ENCODE measurements at regions not wholly inside any gene's neighbourhood (a gene's known extent, or its start where the extent isn't known, plus 50 kb on each side); places are given as distances from the start of the nearest gene placed in this dataset.
"Not testable (repeated sequence)": the region's sequence is repeated elsewhere in the genome, so short reads cannot be mapped to it uniquely, and the experiment has no call there.

- no peak for TF ChIP-seq ZNF318 (CRISPR knock-in tag; IDR thresholded peaks at IDR 0.05)
Observed at GRCh38 chrX:75603833-75604232, 81.0 kb upstream of the ZDHHC15 start (continued).

GRCh38 chrX:75602022-75602421 lies 79.2 kb upstream of the ZDHHC15 start:
- H4K20me1 ChIP-seq (ENCODE audit: insufficient read depth, low read length); H2AFZ ChIP-seq (ENCODE audit: low read length); H3K79me2 ChIP-seq (ENCODE audit: insufficient read depth, low read length); POLR2A ChIA-PET; H3K9ac ChIP-seq (ENCODE audit: insufficient read depth, low read depth, low read length); DNase-seq (ENCODE audit: low spot score); H3K4me3 ChIP-seq (replicated peaks in 1 of 3; ENCODE audit: insufficient read depth in 1 of 3, low read depth in 2 of 3, low read length in 3 of 3); BruUV-seq (replicated peaks); ATAC-seq; H3K9me3 ChIP-seq (ENCODE audit: low read length); H3K36me3 ChIP-seq (replicated peaks in 1 of 2; ENCODE audit: control insufficient read depth in 1 of 2, insufficient read depth in 2 of 2, low read length in 2 of 2); H3K4me2 ChIP-seq (ENCODE audit: low read depth, low read length); FAIRE-seq; H3K27me3 ChIP-seq (ENCODE audit: control insufficient read depth in 1 of 2, insufficient read depth in 2 of 2, low read length in 2 of 2); H3K4me1 ChIP-seq (ENCODE audit: insufficient read depth, low read length); H3K27ac ChIP-seq (ENCODE audit: extremely low read length, insufficient read depth, low read length); CTCF ChIA-PET (ENCODE audit: low intra/inter-chr PET ratio, low total read pairs): not testable (repeated sequence)
- intact Hi-C loops (cut with micrococcal nuclease; ENCODE audit: unreplicated experiment) (loop anchor here (5.0 to 10.0 kb wide), 4 partner anchors 565 to 1110 kb away; partner anchors contain the start of gene NEXMIF), in situ Hi-C loops (cut with HindIII; ENCODE audit: extremely low pct_ligation_motif_present, low pct_unique_long_range_greater_than_20kb) (loop anchor here (25.0 kb wide), 1 partner anchor 565 kb away; no protein-coding TSS in a partner anchor)
- WGBS (ENCODE audit: low lambda C conversion rate) = no CpG with 5 or more reads among the region's 12 CpGs

Data from HepG2 (cell line).